ENCODE measurements at regions not wholly inside any gene's neighbourhood (a gene's known extent, or its start where the extent isn't known, plus 50 kb on each side); places are given as distances from the start of the nearest gene placed in this dataset.

- intact Hi-C loops (cut with DNase I), result loop anchor here (5.0 kb wide), 1 partner anchor 113 kb away; no protein-coding TSS in a partner anchor
- DNase-seq (ENCODE audit: low spot score in 2 of 2), result no peak
- no peak for TF ChIP-seq CTCF (IDR thresholded peaks at IDR 0.05)
- Histone ChIP-seq H3K27me3 (no peaks in the 10 kb centered on the region), H3K4me1 (peaks cover 0 to 16% of the 10 kb centered on the region in 2 donors), H3K36me3 (no peaks in the 10 kb centered on the region), H3K4me3 (no peak overlapping the region), H3K27ac (no peak overlapping the region), H3K9me3 (no peaks in the 10 kb centered on the region)
Measured at GRCh38 chr4:15344041-15344440, 83.8 kb upstream of the C1QTNF7 start.

GRCh38 chr4:15345134-15345533 is 82.7 kb upstream of the C1QTNF7 start:
- peaks cover 0 to 21% of the 10 kb centered on the region in 2 donors for H3K4me1 ChIP-seq
- no peaks in the 10 kb centered on the region for H3K9me3 ChIP-seq

GRCh38 chr4:15348236-15348635 is 79.6 kb upstream of the C1QTNF7 start:
- Histone ChIP-seq H3K4me3 (no peak overlapping the region), H3K9me3 (no peaks in the 10 kb centered on the region), H3K4me1 (peaks cover 4 to 24% of the 10 kb centered on the region in 2 donors), H3K36me3 (no peaks in the 10 kb centered on the region), H3K27me3 (no peaks in the 10 kb centered on the region), H3K27ac (peak overlapping the region in 1 of 2 donors; percentile 16)
- no peak for DNase-seq (ENCODE audit: low spot score in 2 of 2)
- TF ChIP-seq CTCF (IDR thresholded peaks at IDR 0.05), result no peak
- intact Hi-C loops (cut with DNase I), result no loop called here

More at GRCh38 chr4:15345134-15345533, 82.7 kb upstream of the C1QTNF7 start:
- no peak for DNase-seq (ENCODE audit: low spot score in 2 of 2)
- no peak overlapping the region for H3K4me3 ChIP-seq
- no peak overlapping the region for H3K27ac ChIP-seq
- H3K27me3 ChIP-seq, result no peaks in the 10 kb centered on the region
- no peaks in the 10 kb centered on the region for H3K36me3 ChIP-seq
- no peak for TF ChIP-seq CTCF (IDR thresholded peaks at IDR 0.05)
- intact Hi-C loops (cut with DNase I), result no loop called here

GRCh38 chr4:15348695-15349094 is 79.1 kb upstream of the C1QTNF7 start:
- Histone ChIP-seq H3K27me3 (no peaks in the 10 kb centered on the region), H3K27ac (no peak overlapping the region), H3K4me1 (peaks cover 8 to 24% of the 10 kb centered on the region in 2 donors), H3K4me3 (no peak overlapping the region), H3K36me3 (no peaks in the 10 kb centered on the region), H3K9me3 (no peaks in the 10 kb centered on the region)
- no peak for DNase-seq (ENCODE audit: low spot score in 2 of 2)
- no peak for TF ChIP-seq CTCF (IDR thresholded peaks at IDR 0.05)
- intact Hi-C loops (cut with DNase I), result no loop called here

- H3K4me1 ChIP-seq, result peaks cover 8 to 24% of the 10 kb centered on the region in 2 donors
- H3K27me3 ChIP-seq, result no peaks in the 10 kb centered on the region
- H3K27ac ChIP-seq, result peak overlapping the region; percentile 7 to 59
- no peaks in the 10 kb centered on the region for H3K36me3 ChIP-seq
- intact Hi-C loops (cut with DNase I), result no loop called here
- no peaks in the 10 kb centered on the region for H3K9me3 ChIP-seq
- no peak for TF ChIP-seq CTCF (IDR thresholded peaks at IDR 0.05)
- H3K4me3 ChIP-seq, result no peak overlapping the region
- no peak for DNase-seq (ENCODE audit: low spot score in 2 of 2)
Measured at GRCh38 chr4:15349531-15349935, 78.3 kb upstream of the C1QTNF7 start.

- H3K4me3 ChIP-seq, result no peak overlapping the region
- peaks cover 8 to 24% of the 10 kb centered on the region in 2 donors for H3K4me1 ChIP-seq
- H3K27me3 ChIP-seq, result no peaks in the 10 kb centered on the region
- intact Hi-C loops (cut with DNase I), result no loop called here
- no peaks in the 10 kb centered on the region for H3K9me3 ChIP-seq
- no peak for DNase-seq (ENCODE audit: low spot score in 2 of 2)
- peak overlapping the region; percentile 7 to 59 for H3K27ac ChIP-seq
- H3K36me3 ChIP-seq, result no peaks in the 10 kb centered on the region
- TF ChIP-seq CTCF (IDR thresholded peaks at IDR 0.05), result no peak
Measured at GRCh38 chr4:15349965-15350364, 77.9 kb upstream of the C1QTNF7 start.

Measured in ascending aorta (tissue), 2 donors.